ENCODE measurements at regions not wholly inside any gene's neighbourhood (a gene's known extent, or its start where the extent isn't known, plus 50 kb on each side); places are given as distances from the start of the nearest gene placed in this dataset.

DNA sequence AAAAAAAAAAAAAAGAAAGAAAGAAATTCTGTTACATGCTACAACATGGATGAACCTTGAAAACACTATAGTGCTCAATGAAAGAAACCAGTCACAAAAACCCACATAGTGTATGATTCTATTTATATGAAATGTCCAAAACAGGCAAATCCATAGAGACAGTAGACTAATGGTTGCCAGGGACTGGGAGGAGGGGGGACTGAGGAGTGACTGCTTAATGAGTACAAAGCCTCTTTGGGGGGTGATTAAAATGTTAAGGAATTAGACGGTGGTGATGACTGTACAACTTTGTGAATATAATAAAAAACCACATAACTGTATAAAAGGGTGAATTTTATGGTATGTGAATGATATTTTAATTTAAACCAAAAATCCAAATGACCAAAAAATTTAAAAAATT lies 116.0 kb upstream of the GUCA2B start:
- Histone ChIP-seq H3K9me3 (ENCODE audit: control insufficient read depth, low read length) (no peaks in the 10 kb centered on the region), H3K4me3 (ENCODE audit: insufficient read depth, low read depth, low read length, poor library complexity, severe bottlenecking) (no peak overlapping the region), H3K4me1 (ENCODE audit: control insufficient read depth, insufficient read depth, low read length, poor library complexity, severe bottlenecking) (peaks cover 12% of the 10 kb centered on the region), H3K27me3 (replicated peaks; ENCODE audit: control insufficient read depth, insufficient read depth, low read length, poor library complexity, severe bottlenecking) (no peaks in the 10 kb centered on the region), H3K27ac (ENCODE audit: insufficient read depth, low read length, poor library complexity, severe bottlenecking) (no peak overlapping the region), H3K36me3 (ENCODE audit: control insufficient read depth, insufficient read depth, low read length) (no peaks in the 10 kb centered on the region)
- DNase-seq = no peak

DNA sequence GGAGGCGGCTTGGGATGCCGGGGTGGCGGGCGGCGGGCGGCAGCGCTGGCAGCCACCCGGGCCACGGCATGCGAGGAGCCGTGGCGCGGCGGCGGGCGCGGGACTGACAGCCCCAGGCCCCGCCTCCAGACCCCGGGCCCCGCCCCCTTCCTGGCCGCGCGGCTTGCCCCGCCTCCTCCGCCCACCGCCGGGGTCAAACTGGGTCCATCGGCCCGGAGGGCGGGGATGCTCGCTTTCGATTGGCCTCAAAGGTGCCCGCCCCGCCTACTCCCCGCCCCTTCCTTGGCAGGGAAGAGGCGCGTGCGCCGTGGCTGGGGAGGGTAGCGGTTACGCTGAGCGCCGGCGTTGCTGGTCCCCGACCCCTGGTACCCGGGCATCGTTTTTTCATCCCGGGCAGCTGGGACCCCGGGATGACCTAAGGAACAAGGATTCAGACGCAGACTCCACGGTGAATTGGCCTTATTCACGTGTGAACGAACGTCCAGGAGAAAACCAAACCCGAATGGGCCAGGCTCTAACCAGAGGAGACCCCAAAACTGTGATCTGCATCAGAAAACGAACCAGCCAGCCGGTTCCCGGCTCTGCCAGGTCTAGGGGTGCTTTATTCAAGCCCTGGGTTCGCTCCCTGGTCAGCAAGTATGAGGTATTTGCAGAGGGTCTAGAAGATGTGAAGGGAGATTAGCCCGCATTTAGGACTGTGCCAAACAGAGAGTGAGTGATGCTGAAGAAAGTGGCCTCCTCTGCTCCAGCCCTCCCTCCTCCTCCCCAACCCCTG lies 117.2 kb upstream of the GUCA2B start:
- H3K27ac ChIP-seq (ENCODE audit: insufficient read depth, low read length, poor library complexity, severe bottlenecking) = peak overlapping the region; percentile 62
- DNase-seq = peak; percentile 94 to 95 (median 95)
- H3K36me3 ChIP-seq (ENCODE audit: control insufficient read depth, insufficient read depth, low read length) = no peaks in the 10 kb centered on the region
- no peaks in the 10 kb centered on the region for H3K9me3 ChIP-seq (ENCODE audit: control insufficient read depth, low read length)
- no peaks in the 10 kb centered on the region for H3K27me3 ChIP-seq (replicated peaks; ENCODE audit: control insufficient read depth, insufficient read depth, low read length, poor library complexity, severe bottlenecking)
- H3K4me3 ChIP-seq (ENCODE audit: insufficient read depth, low read depth, low read length, poor library complexity, severe bottlenecking) = peak overlapping the region; percentile 92
- peaks cover 17% of the 10 kb centered on the region for H3K4me1 ChIP-seq (ENCODE audit: control insufficient read depth, insufficient read depth, low read length, poor library complexity, severe bottlenecking)

DNA sequence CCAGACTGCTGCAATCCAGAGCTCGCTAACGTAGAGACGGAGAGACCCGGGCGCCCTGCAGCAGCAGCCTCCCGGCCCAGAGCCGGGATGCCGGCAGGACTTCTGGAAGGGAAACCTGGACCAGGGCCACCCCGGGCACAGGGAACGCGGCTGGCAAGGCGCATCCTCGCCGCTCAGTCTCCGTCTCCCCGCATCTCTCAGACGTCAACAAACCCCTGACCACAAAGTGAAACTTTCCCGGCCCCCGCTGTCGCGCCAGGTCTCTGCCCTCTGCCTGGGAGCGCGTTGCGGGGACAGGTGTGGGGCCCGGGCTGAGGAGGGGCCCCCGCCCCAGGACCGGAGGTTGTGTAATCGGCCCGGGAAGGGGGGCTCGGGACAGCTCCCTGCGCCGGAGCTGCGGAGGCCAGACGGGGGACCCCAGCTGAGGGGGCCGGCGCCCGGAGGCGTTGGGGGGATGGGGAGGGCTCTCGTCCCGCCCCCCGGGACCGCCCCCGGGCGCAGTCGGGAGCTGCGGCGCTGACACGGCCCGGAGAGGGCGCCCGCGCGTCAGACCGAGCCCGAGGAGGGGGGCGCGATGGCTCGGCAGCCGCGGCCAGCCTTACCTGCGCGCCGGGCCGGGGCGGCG lies 116.6 kb upstream of the HIVEP3 start:
- no peaks in the 10 kb centered on the region for H3K9me3 ChIP-seq (ENCODE audit: control insufficient read depth, low read length)
- H3K4me3 ChIP-seq (ENCODE audit: insufficient read depth, low read depth, low read length, poor library complexity, severe bottlenecking) = peak overlapping the region; percentile 92
- H3K27ac ChIP-seq (ENCODE audit: insufficient read depth, low read length, poor library complexity, severe bottlenecking) = peak overlapping the region; percentile 62
- no peaks in the 10 kb centered on the region for H3K36me3 ChIP-seq (ENCODE audit: control insufficient read depth, insufficient read depth, low read length)
- peak; percentile 51 to 58 (median 53) for DNase-seq
- H3K4me1 ChIP-seq (ENCODE audit: control insufficient read depth, insufficient read depth, low read length, poor library complexity, severe bottlenecking) = peaks cover 17% of the 10 kb centered on the region
- H3K27me3 ChIP-seq (replicated peaks; ENCODE audit: control insufficient read depth, insufficient read depth, low read length, poor library complexity, severe bottlenecking) = no peaks in the 10 kb centered on the region

DNA sequence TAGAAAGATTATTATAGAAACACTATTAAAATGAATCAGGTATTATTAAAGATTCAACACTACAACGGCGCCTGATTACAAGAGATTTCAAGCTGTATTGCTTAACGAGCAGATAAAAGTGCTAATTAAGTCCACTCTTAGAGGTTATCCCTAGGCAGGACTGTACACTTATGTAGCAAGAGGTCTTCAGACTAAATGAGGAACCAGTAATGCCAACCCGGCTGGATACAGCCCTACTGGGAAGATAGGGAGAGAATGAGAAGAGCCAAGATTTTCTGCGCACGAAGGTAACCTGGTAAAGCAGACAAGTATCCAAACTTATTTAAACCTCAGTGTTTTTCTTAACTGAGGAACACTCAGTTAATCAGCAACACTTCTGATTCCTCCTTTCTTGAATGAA lies 115.7 kb upstream of the HIVEP3 start:
- DNase-seq = no peak
- Histone ChIP-seq H3K9me3 (ENCODE audit: control insufficient read depth, low read length) (no peaks in the 10 kb centered on the region), H3K27ac (ENCODE audit: insufficient read depth, low read length, poor library complexity, severe bottlenecking) (no peak overlapping the region), H3K27me3 (replicated peaks; ENCODE audit: control insufficient read depth, insufficient read depth, low read length, poor library complexity, severe bottlenecking) (no peaks in the 10 kb centered on the region), H3K4me3 (ENCODE audit: insufficient read depth, low read depth, low read length, poor library complexity, severe bottlenecking) (peak overlapping the region; percentile 92), H3K4me1 (ENCODE audit: control insufficient read depth, insufficient read depth, low read length, poor library complexity, severe bottlenecking) (peaks cover 17% of the 10 kb centered on the region), H3K36me3 (ENCODE audit: control insufficient read depth, insufficient read depth, low read length) (no peaks in the 10 kb centered on the region)

DNA sequence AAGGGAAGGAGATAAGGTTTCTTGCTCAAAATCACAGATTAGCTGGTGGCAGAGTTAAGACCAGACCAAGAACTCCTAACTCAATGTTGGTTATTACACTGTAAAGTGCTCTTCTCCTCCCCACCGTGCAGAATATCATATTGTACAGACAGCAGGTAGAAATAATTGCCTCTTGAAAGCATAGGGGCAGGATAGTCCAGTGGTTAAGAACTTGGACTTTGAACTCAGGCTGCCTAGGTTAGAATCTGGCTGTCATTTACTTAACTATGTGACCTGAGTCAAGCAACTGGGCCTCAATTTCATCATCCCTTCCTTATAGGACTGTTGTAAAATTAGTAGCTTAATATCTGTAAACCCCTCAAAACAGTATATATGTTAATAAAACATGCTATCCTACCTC lies 114.9 kb upstream of the HIVEP3 start:
- Histone ChIP-seq H3K36me3 (ENCODE audit: control insufficient read depth, insufficient read depth, low read length) (no peaks in the 10 kb centered on the region), H3K9me3 (ENCODE audit: control insufficient read depth, low read length) (no peaks in the 10 kb centered on the region), H3K4me3 (ENCODE audit: insufficient read depth, low read depth, low read length, poor library complexity, severe bottlenecking) (no peak overlapping the region), H3K4me1 (ENCODE audit: control insufficient read depth, insufficient read depth, low read length, poor library complexity, severe bottlenecking) (peaks cover 17% of the 10 kb centered on the region), H3K27me3 (replicated peaks; ENCODE audit: control insufficient read depth, insufficient read depth, low read length, poor library complexity, severe bottlenecking) (no peaks in the 10 kb centered on the region), H3K27ac (ENCODE audit: insufficient read depth, low read length, poor library complexity, severe bottlenecking) (no peak overlapping the region)
- no peak for DNase-seq

DNA sequence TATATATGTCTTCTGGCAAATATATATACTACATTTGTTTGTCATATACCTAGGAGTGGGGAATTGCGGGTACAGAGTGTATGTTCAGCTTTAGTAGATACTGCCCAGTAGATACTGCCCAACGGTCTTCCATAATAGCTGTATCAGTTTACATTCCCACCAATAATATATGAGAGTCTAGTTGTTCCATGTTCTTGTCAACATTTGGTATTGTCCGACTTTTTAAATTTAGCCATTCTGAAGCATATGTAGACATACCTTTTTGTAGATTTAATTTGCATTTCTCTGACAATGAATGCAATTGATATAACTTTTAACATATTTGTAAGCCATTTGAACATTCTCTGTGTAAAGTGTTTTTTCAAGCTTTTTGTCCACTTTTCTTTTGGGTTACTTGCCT lies 99.0 kb upstream of the HIVEP3 start:
- Histone ChIP-seq H3K4me1 (ENCODE audit: control insufficient read depth, insufficient read depth, low read length, poor library complexity, severe bottlenecking) (peaks cover 9% of the 10 kb centered on the region), H3K36me3 (ENCODE audit: control insufficient read depth, insufficient read depth, low read length) (no peaks in the 10 kb centered on the region), H3K27me3 (replicated peaks; ENCODE audit: control insufficient read depth, insufficient read depth, low read length, poor library complexity, severe bottlenecking) (no peaks in the 10 kb centered on the region), H3K27ac (ENCODE audit: insufficient read depth, low read length, poor library complexity, severe bottlenecking) (no peak overlapping the region), H3K9me3 (ENCODE audit: control insufficient read depth, low read length) (no peaks in the 10 kb centered on the region), H3K4me3 (ENCODE audit: insufficient read depth, low read depth, low read length, poor library complexity, severe bottlenecking) (no peak overlapping the region)
- DNase-seq = no peak

DNA sequence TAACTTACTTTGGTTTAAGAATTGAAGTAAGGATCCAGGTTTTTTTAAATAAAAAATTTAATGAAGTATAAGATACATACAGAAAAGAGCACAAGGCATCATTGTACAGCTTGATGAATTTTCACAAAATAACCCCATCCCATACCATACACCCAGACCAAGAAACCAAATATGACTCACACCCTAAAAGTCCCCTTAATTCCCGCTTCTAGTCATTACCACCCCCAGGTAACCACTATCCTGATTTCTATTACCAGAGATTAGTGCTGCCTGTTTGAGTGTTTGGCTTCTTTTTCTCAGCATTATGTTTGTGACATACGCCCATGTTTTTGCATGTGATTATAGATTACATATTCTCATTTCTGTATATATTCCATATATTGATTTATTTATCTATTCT lies 98.5 kb upstream of the HIVEP3 start:
- Histone ChIP-seq H3K27me3 (replicated peaks; ENCODE audit: control insufficient read depth, insufficient read depth, low read length, poor library complexity, severe bottlenecking) (no peaks in the 10 kb centered on the region), H3K27ac (ENCODE audit: insufficient read depth, low read length, poor library complexity, severe bottlenecking) (no peak overlapping the region), H3K4me1 (ENCODE audit: control insufficient read depth, insufficient read depth, low read length, poor library complexity, severe bottlenecking) (peaks cover 9% of the 10 kb centered on the region), H3K36me3 (ENCODE audit: control insufficient read depth, insufficient read depth, low read length) (no peaks in the 10 kb centered on the region), H3K4me3 (ENCODE audit: insufficient read depth, low read depth, low read length, poor library complexity, severe bottlenecking) (no peak overlapping the region), H3K9me3 (ENCODE audit: control insufficient read depth, low read length) (no peaks in the 10 kb centered on the region)
- no peak for DNase-seq

DNA sequence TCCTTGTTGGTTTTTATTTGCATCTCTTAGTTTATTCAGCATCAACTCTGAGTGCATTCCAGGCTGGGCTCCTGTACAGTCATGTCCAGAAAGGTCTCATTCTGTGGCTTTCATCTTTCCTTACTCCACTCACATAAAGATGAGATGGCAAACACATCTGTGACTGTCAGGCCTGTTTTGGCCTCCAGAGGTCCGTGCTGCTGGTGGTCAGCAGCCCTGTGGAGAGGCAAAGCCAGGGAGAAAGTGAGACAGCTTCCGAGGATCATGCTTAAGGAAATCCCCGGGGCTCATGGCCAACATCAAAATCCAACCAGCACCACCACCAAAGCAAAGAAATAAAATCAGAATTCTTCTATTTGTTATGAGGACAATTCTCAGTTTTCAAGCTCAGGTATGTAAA lies 96.1 kb upstream of the HIVEP3 start:
- Histone ChIP-seq H3K4me3 (ENCODE audit: insufficient read depth, low read depth, low read length, poor library complexity, severe bottlenecking) (no peak overlapping the region), H3K4me1 (ENCODE audit: control insufficient read depth, insufficient read depth, low read length, poor library complexity, severe bottlenecking) (peaks cover 9% of the 10 kb centered on the region), H3K9me3 (ENCODE audit: control insufficient read depth, low read length) (no peaks in the 10 kb centered on the region), H3K27me3 (replicated peaks; ENCODE audit: control insufficient read depth, insufficient read depth, low read length, poor library complexity, severe bottlenecking) (no peaks in the 10 kb centered on the region), H3K27ac (ENCODE audit: insufficient read depth, low read length, poor library complexity, severe bottlenecking) (no peak overlapping the region), H3K36me3 (ENCODE audit: control insufficient read depth, insufficient read depth, low read length) (no peaks in the 10 kb centered on the region)
- DNase-seq = no peak

DNA sequence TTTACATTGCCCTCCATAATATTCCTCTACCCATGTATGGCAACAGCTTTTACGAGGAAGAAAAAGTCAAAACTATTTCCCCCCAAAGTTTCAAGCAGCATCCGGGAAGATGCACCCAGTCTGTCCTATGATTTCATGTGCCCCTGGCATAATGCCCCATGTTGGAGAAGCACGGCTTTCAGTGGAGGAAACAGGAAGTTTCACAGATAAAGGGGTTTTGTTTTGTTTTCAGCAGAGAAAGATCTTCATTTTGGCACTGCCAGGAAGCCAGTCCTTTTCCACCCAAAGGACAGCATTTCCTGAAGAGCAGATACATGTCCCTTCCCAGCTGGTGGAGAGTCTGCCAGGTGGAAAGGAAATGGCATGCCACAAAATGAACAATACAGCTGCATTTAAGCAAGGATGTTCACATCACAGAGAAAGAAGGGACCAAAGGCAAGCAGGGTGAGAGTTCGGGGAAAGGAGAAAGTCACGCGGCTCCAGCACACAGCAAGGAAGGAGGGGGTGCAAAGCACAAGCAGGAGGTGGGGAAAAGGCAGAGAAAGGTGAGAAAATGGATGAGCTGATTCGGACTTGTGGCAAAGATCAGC lies 95.3 kb upstream of the HIVEP3 start:
- H3K36me3 ChIP-seq (ENCODE audit: control insufficient read depth, insufficient read depth, low read length) = no peaks in the 10 kb centered on the region
- no peaks in the 10 kb centered on the region for H3K27me3 ChIP-seq (replicated peaks; ENCODE audit: control insufficient read depth, insufficient read depth, low read length, poor library complexity, severe bottlenecking)
- no peak overlapping the region for H3K4me3 ChIP-seq (ENCODE audit: insufficient read depth, low read depth, low read length, poor library complexity, severe bottlenecking)
- peaks cover 9% of the 10 kb centered on the region for H3K4me1 ChIP-seq (ENCODE audit: control insufficient read depth, insufficient read depth, low read length, poor library complexity, severe bottlenecking)
- H3K9me3 ChIP-seq (ENCODE audit: control insufficient read depth, low read length) = no peaks in the 10 kb centered on the region
- no peak for DNase-seq
- H3K27ac ChIP-seq (ENCODE audit: insufficient read depth, low read length, poor library complexity, severe bottlenecking) = no peak overlapping the region

DNA sequence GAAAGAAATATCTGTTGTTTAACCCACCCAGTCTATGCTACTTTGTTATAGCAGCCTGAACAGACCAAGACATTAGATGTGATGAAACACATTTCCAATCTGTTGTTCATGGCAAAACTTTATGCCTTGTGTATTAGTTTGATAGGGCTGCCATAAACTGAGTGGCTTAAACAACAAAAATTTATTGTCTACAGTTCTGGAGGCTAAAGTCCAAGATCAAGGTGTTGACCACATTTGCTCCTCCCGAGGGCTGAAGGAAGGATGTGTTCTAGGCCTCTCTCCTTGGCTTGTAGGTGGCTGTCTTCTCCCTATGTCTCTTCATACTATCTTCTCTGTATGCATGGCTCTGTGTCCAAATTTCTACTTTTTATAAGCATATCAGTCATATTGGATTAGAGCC lies 94.1 kb upstream of the HIVEP3 start:
- no peak for DNase-seq
- Histone ChIP-seq H3K4me3 (ENCODE audit: insufficient read depth, low read depth, low read length, poor library complexity, severe bottlenecking) (no peak overlapping the region), H3K27me3 (replicated peaks; ENCODE audit: control insufficient read depth, insufficient read depth, low read length, poor library complexity, severe bottlenecking) (no peaks in the 10 kb centered on the region), H3K9me3 (ENCODE audit: control insufficient read depth, low read length) (no peaks in the 10 kb centered on the region), H3K4me1 (ENCODE audit: control insufficient read depth, insufficient read depth, low read length, poor library complexity, severe bottlenecking) (peaks cover 9% of the 10 kb centered on the region), H3K27ac (ENCODE audit: insufficient read depth, low read length, poor library complexity, severe bottlenecking) (no peak overlapping the region), H3K36me3 (ENCODE audit: control insufficient read depth, insufficient read depth, low read length) (no peaks in the 10 kb centered on the region)
